ENCODE measurements at regions not wholly inside any gene's neighbourhood (a gene's known extent, or its start where the extent isn't known, plus 50 kb on each side); places are given as distances from the start of the nearest gene placed in this dataset.

GRCh38 chr2:63767307-63767706 lies 74.4 kb upstream of the UGP2 start:
- TF ChIP-seq EZH2phosphoT487 (IDR thresholded peaks at IDR 0.05; ENCODE audit: low read length) (no peak), CTCF (IDR thresholded peaks at IDR 0.05; ENCODE audit: low read length) (no peak), EZH2 (optimal IDR thresholded peaks at IDR 0.05; ENCODE audit: low read depth, low read length) (no peak)
